Lung (tissue), 11 donors: ENCODE measurements at regions not wholly inside any gene's neighbourhood (a gene's known extent, or its start where the extent isn't known, plus 50 kb on each side); places are given as distances from the start of the nearest gene placed in this dataset.

Source experiments
- ATAC-seq: fragments of 200-7000 bp; cut with Tn5 transposase; one replicate; pipeline ENCODE4 v1.9.1; 2020; ENCODE audit warnings: moderate number of reproducible peaks; ENCODE audit not compliant: insufficient read depth, low FRiP score
- DNase-seq, 3 donors: peaks; one replicate each; pipeline ENCODE4 v3.0.0-alpha.2; 2013 to 2017
- H3K27ac ChIP-seq, 2 donors: one replicate each; pipeline ENCODE4 v1.5.1; 2013; ENCODE audit warnings: mild to moderate bottlenecking in 2 of 2, moderate library complexity in 2 of 2, control low read depth in 1 of 2, inconsistent platforms in 1 of 2, low read depth in 1 of 2, low read length in 1 of 2
- H3K27me3 ChIP-seq, 3 donors: one replicate each; pipeline ENCODE4 v1.5.1; 2013; ENCODE audit warnings: low read length in 2 of 3; ENCODE audit not compliant: control insufficient read depth in 3 of 3, insufficient read depth in 3 of 3
- H3K36me3 ChIP-seq, 4 donors: one replicate each; pipeline ENCODE4 v1.5.1; 2013; ENCODE audit warnings: low read length in 4 of 4, mild to moderate bottlenecking in 1 of 4, moderate library complexity in 1 of 4; ENCODE audit not compliant: control insufficient read depth in 4 of 4, insufficient read depth in 4 of 4
- H3K4me1 ChIP-seq, 5 donors: one replicate each; pipeline ENCODE4 v1.5.1; 2013; ENCODE audit warnings: low read length in 5 of 5, mild to moderate bottlenecking in 2 of 5, moderate library complexity in 1 of 5; ENCODE audit not compliant: control insufficient read depth in 5 of 5, insufficient read depth in 5 of 5
- H3K4me3 ChIP-seq: one replicate; pipeline ENCODE4 v1.5.1; 2013; ENCODE audit warnings: mild to moderate bottlenecking, control low read depth, moderate library complexity
- H3K9ac ChIP-seq, 2 donors: one replicate each; pipeline ENCODE4 v1.5.1; 2013; ENCODE audit warnings: low read length in 2 of 2, control low read depth in 1 of 2; ENCODE audit not compliant: insufficient read depth in 1 of 2
- H3K9me3 ChIP-seq, 4 donors: one replicate each; pipeline ENCODE4 v1.5.1; 2013; ENCODE audit warnings: low read length in 3 of 4, mild to moderate bottlenecking in 1 of 4, moderate library complexity in 1 of 4; ENCODE audit not compliant: control insufficient read depth in 4 of 4, insufficient read depth in 3 of 4
- WGBS, 2 donors: extraction: QIAGEN DNeasy Blood & Tissue Kit; methylation state at CpG; one replicate each; pipeline ENCODE4 v1.1.7; 2013; 5-methylcytosine and 5-hydroxymethylcytosine counted together
- TF ChIP-seq, protein P1 (sequence below): IDR thresholded peaks from 2 replicates; pipeline ENCODE4 v1.5.1; 2012; ENCODE audit warnings: mild to moderate bottlenecking; ENCODE audit errors: control extremely low read depth, extremely low read depth
- donor health status: control.
- donor health status: control.
- donor health status: Bipolar disorder and iron deficiency.
- donor health status: healthy.
- donor health status: DM: yes; HTN: yes; CAD: no.

DNA sequence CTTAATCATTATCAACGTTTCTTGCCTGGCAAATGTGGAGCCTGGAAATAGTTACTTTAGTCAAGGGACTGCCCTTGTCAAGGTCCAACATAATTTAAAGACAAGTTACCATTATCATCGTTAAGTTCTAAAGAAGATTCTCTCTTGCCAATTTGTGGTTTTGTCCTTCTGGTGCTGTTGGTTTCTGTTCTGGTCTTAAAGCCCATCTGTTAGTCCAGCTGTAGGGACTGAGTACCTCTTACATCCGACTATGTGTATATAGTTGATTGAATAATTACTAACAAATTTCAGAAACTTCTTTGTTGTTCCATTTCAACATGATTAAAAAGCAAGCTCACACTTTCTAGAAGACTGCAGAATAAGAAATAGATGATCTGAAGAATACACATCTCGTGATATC is 1854.9 kb downstream of the MAT2B start:
- no peaks in the 10 kb centered on the region for H3K9me3 ChIP-seq
- ATAC-seq, result no peak
- 66% methylated on average over 4 of the region's 4 CpGs for WGBS, 2 donors

DNA sequence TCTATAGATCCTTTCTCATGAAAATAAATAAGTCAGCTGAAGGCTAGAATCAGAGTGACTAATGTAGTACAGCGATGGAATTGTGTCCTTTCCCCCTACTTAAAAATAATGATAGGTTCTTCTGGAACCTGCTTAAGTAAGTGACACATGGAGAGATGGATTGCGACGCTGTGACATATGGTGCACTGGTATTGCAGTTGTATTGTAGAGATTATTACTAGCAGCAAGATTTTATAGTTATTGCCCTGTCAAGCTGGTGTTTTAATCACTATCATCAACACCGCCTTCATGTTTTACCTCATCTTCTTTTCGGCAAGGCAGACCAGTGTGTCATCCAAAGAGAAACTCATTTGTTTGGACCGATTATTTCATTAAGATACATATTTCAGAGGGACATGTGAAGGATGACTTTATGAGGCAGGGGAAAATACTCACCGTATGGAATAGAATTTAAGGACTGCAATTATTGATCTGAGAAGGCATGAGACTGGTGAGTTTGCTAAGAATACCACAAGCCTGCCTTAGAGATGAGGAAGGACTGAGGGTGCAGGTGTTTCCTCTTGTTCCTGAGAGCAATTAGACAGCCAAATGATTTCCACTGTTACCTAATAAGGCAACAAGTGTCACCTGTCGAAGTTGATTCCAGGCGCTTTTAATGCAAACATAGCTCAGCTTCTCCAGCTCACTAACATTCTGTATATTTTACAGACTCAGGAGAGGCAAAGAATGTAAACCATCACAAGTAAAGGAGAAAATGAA is 1855.5 kb downstream of the MAT2B start:
- TF ChIP-seq, protein P1, sequence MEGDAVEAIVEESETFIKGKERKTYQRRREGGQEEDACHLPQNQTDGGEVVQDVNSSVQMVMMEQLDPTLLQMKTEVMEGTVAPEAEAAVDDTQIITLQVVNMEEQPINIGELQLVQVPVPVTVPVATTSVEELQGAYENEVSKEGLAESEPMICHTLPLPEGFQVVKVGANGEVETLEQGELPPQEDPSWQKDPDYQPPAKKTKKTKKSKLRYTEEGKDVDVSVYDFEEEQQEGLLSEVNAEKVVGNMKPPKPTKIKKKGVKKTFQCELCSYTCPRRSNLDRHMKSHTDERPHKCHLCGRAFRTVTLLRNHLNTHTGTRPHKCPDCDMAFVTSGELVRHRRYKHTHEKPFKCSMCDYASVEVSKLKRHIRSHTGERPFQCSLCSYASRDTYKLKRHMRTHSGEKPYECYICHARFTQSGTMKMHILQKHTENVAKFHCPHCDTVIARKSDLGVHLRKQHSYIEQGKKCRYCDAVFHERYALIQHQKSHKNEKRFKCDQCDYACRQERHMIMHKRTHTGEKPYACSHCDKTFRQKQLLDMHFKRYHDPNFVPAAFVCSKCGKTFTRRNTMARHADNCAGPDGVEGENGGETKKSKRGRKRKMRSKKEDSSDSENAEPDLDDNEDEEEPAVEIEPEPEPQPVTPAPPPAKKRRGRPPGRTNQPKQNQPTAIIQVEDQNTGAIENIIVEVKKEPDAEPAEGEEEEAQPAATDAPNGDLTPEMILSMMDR, result no peak
- H3K4me3 ChIP-seq, result no peak overlapping the region
- no peaks in the 10 kb centered on the region for H3K4me1 ChIP-seq
- WGBS, 2 donors, result 44 to 50% methylated on average over 9 of the region's 9 CpGs
- ATAC-seq (no peak), DNase-seq (no peak)
- no peaks in the 10 kb centered on the region for H3K27me3 ChIP-seq
- no peak overlapping the region for H3K27ac ChIP-seq
- H3K9ac ChIP-seq, result no peak overlapping the region
- no peaks in the 10 kb centered on the region for H3K36me3 ChIP-seq
- H3K9me3 ChIP-seq, result no peaks in the 10 kb centered on the region

More for the DNA sequence above, 1854.9 kb downstream of the MAT2B start:
- Histone ChIP-seq H3K27me3 (no peaks in the 10 kb centered on the region), H3K36me3 (no peaks in the 10 kb centered on the region), H3K4me1 (no peaks in the 10 kb centered on the region), H3K4me3 (no peak overlapping the region), H3K27ac (no peak overlapping the region), H3K9ac (no peak overlapping the region)
- TF ChIP-seq, protein P1, result no peak
- DNase-seq, result no peak

DNA sequence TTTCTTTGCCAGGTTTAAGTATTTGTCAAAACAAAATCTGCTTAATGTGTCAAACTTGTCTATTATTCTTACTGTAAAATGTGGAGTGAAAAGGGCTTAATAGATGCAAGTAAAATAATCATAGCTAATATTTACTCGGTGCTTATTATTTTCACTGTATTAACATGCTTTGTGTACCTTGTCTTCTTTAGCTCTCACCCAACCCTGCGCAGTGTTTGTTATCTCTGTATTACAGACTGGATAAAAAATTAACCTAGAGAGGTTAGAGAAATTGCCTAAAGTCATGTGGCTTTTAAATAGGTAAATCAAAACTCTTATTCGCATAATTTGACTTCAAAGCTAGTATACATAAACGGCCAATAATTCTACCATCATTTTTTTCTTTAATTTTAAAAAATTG is 1864.8 kb downstream of the MAT2B start:
- no peaks in the 10 kb centered on the region for H3K27me3 ChIP-seq
- DNase-seq, result no peak
- H3K4me3 ChIP-seq, result no peak overlapping the region
- H3K9me3 ChIP-seq, result no peaks in the 10 kb centered on the region
- no peaks in the 10 kb centered on the region for H3K4me1 ChIP-seq
- no peak for ATAC-seq
- no peak overlapping the region for H3K27ac ChIP-seq
- H3K9ac ChIP-seq, result no peak overlapping the region
- 71 to 85% methylated on average over 4 of the region's 4 CpGs for WGBS, 2 donors
- H3K36me3 ChIP-seq, result no peaks in the 10 kb centered on the region
- TF ChIP-seq, protein P1, result no peak

DNA sequence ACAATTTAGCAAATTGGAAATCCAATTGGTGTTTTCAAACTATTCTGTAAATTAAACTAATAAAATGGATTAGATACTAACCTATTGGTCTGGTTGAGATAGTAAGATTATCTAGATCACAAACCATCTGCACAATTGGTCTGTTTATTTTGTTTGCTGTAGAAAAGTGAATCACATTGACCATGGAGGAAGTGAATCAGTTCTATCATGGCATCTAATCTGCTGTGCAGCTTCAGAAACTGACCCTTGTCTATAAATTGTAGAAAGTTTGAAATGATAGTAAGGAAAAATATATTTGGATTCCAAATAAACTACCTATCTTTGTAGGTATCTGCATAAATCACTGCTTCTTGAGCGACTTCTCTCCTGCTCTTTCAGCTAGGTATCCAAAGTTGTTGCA is 1865.4 kb downstream of the MAT2B start:
- no peak for ATAC-seq
- Histone ChIP-seq H3K36me3 (no peaks in the 10 kb centered on the region), H3K9me3 (no peaks in the 10 kb centered on the region), H3K4me3 (no peak overlapping the region), H3K9ac (no peak overlapping the region), H3K27ac (no peak overlapping the region), H3K27me3 (no peaks in the 10 kb centered on the region), H3K4me1 (no peaks in the 10 kb centered on the region)
- TF ChIP-seq, protein P1, result no peak
- WGBS, 2 donors, result 89 to 100% methylated on average over 1 of the region's 1 CpG
- DNase-seq, result no peak
